ENCODE measurements at regions not wholly inside any gene's neighbourhood (a gene's known extent, or its start where the extent isn't known, plus 50 kb on each side); places are given as distances from the start of the nearest gene placed in this dataset.

DNA sequence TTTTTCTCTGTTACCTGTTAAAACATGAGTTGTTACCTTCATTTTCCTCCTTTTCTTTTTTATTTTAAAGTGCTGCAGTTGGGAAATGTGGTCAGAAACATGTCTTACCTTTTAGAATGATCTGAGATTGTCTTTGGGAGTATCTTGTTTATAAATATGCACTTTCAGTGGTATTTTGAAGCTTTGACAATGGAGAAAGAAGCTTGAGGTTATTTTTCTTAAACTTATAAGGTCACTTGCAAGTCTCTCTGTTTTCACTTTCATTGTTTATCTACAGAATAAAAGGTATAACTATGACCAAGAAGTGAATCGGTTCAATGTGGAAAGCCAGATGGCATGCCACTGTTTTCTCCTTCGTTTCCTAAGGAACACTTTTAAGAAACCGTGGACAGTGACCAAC, 167.5 kb upstream of the SLC7A11 start:
- TF ChIP-seq, protein P1, sequence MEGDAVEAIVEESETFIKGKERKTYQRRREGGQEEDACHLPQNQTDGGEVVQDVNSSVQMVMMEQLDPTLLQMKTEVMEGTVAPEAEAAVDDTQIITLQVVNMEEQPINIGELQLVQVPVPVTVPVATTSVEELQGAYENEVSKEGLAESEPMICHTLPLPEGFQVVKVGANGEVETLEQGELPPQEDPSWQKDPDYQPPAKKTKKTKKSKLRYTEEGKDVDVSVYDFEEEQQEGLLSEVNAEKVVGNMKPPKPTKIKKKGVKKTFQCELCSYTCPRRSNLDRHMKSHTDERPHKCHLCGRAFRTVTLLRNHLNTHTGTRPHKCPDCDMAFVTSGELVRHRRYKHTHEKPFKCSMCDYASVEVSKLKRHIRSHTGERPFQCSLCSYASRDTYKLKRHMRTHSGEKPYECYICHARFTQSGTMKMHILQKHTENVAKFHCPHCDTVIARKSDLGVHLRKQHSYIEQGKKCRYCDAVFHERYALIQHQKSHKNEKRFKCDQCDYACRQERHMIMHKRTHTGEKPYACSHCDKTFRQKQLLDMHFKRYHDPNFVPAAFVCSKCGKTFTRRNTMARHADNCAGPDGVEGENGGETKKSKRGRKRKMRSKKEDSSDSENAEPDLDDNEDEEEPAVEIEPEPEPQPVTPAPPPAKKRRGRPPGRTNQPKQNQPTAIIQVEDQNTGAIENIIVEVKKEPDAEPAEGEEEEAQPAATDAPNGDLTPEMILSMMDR (IDR thresholded peaks at IDR 0.05): no peak
- no peak for TF ChIP-seq POLR2A (IDR thresholded peaks at IDR 0.05)

All from uterus (tissue), 2 donors.